CD4-positive, alpha-beta T cell treated with Interleukin-1 beta for 1 hour (primary cell): ENCODE measurements at regions not wholly inside any gene's neighbourhood (a gene's known extent, or its start where the extent isn't known, plus 50 kb on each side); places are given as distances from the start of the nearest gene placed in this dataset.

Source experiments
- DNase-seq, 2 donors: peaks; one replicate each; pipeline ENCODE4 v3.0.0-alpha.2; 2020 to 2022

DNA sequence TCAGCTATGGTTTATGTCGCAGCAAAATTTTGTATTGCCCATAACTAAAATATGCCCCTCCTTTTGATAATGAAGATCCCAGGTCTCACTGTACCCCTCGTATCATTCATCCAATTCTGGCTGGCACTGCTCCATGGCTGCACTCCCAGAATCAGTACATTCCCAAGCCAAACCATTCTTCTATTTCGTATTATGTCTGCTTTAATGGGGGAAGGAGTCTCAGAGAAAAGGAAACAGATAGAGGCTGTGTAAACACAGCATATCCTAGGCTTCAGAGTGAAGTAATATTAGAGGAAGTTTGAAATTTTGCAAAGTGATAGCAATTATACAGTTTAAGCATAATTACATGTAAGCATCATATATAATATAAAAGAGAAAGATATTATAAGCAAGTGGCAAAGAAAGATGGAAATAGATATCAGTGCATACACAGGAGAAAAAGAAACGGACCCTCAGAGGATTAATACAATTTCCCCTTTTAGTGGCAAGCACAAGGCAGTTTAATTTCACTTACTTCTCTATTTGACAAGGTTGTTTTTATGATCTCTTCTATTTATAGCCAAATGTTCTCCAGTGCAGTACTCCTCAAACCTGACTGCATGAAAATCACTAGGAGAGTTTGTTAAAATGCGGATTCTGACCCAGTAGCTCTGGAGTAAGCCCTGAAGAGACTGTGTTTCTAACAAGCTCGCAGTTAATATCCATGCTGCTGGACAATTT lies 56.5 kb upstream of the TENT5A start:
- DNase-seq = no peak

DNA sequence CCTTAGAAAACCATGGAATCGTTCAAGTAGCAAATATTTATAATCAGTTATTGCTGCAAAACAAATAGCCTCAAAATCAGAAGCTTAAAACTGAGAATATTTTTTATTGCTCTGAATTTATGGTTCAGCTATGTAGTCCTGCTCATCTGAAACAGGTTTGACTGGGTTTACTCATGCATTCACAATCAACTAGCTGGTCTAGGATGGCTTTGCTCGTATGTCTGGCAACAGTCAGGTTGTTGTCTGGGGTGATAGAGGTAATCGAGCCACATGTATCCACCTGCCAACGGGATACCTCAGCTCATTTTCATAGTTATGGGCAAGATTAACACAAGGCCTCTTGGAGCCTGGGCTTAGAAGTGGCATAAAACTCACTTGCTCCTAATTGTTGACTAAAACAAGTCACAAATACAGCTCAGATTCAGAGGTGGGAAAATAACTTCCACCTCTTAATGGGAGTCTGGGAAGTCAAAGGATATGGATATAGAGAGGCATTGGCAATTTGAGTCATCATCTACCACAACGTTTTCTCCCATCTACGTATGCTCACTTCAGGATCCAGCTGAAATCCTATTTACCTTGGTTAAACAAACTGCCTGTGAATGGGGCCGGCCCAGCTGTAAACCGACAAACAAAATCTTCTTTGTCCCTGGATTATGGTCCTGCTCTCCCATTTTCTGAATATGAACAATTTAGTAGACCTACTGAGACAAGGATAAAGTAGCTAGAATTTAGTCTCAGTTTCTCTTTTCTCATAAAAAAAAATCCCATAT lies 54.5 kb upstream of the TENT5A start:
- DNase-seq = no peak

DNA sequence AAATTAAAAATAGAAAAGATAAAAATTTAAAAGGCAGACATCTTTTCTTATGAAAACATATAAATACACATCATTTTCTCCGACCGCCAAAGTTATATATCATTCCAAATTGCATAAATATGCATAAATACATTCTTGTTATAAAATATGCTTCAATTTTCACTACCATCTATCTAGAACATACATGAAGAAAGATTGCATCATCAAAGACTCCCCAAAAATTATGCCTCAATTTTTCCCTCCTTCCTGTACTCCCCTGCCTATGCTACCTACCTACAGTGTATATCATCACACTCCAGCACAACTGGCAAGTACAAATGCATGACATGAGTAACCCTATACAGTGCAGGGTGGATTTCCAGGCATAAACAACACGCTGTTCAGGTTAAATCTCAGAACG lies 49.9 kb upstream of the TENT5A start:
- no peak for DNase-seq
